NCI-H1694 treated with DMSO at 0.1 percent for 48 hours (cell line): ENCODE measurements at regions not wholly inside any gene's neighbourhood (a gene's known extent, or its start where the extent isn't known, plus 50 kb on each side); places are given as distances from the start of the nearest gene placed in this dataset.
"Not testable (repeated sequence)": the region's sequence is repeated elsewhere in the genome, so short reads cannot be mapped to it uniquely, and the experiment has no call there.

Experiments used
- DNase-seq: peaks from one replicate; lab custom pipeline; 2025; lab: John Stamatoyannopoulos, UW

GRCh38 chr1:184854496-184855140 lies 100.0 kb upstream of the EDEM3 start:
- DNase-seq = peak; percentile 94

- DNase-seq = peak; percentile 63
Measured at GRCh38 chr1:184854036-184854435, 99.4 kb upstream of the EDEM3 start.

GRCh38 chr1:184851822-184852746 lies 97.4 kb upstream of the EDEM3 start:
- no peak for DNase-seq

GRCh38 chr1:184843732-184844495 lies 89.3 kb upstream of the EDEM3 start:
- DNase-seq = no peak

- no peak for DNase-seq
Measured at GRCh38 chr1:184840596-184840995, 85.9 kb upstream of the EDEM3 start.

GRCh38 chr1:184838504-184838951 lies 83.9 kb upstream of the EDEM3 start:
- no peak for DNase-seq

GRCh38 chr1:184836934-184837895 lies 82.6 kb upstream of the EDEM3 start:
- no peak for DNase-seq

GRCh38 chr1:184836141-184836540 lies 81.5 kb upstream of the EDEM3 start:
- no peak for DNase-seq

- not testable (repeated sequence) for DNase-seq
Measured at GRCh38 chr1:184833994-184834393, 79.3 kb upstream of the EDEM3 start.

GRCh38 chr1:184832517-184832916 lies 77.9 kb upstream of the EDEM3 start:
- no peak for DNase-seq

- not testable (repeated sequence) for DNase-seq
Measured at GRCh38 chr1:184829496-184829895, 74.8 kb upstream of the EDEM3 start.

- DNase-seq = no peak
Measured at GRCh38 chr1:184828369-184828717, 73.7 kb upstream of the EDEM3 start.

GRCh38 chr1:184827600-184828368 lies 73.1 kb upstream of the EDEM3 start:
- DNase-seq = no peak

- DNase-seq = no peak
Measured at GRCh38 chr1:184826001-184826400, 71.3 kb upstream of the EDEM3 start.

- no peak for DNase-seq
Measured at GRCh38 chr1:184825571-184825970, 70.9 kb upstream of the EDEM3 start.

GRCh38 chr1:184824691-184825323 lies 70.1 kb upstream of the EDEM3 start:
- no peak for DNase-seq

GRCh38 chr1:184823080-184823479 lies 68.4 kb upstream of the EDEM3 start:
- DNase-seq = no peak

- DNase-seq = no peak
Measured at GRCh38 chr1:184822267-184822666, 67.6 kb upstream of the EDEM3 start.

GRCh38 chr1:184821658-184822057 lies 67.0 kb upstream of the EDEM3 start:
- no peak for DNase-seq

GRCh38 chr1:184820956-184821355 lies 66.3 kb upstream of the EDEM3 start:
- DNase-seq = no peak
